ENCODE measurements at regions not wholly inside any gene's neighbourhood (a gene's known extent, or its start where the extent isn't known, plus 50 kb on each side); places are given as distances from the start of the nearest gene placed in this dataset.

- H3K36me3 Mint-ChIP-seq (ENCODE audit: insufficient read depth in 2 of 2) = no peaks in the 10 kb centered on the region
- H3K4me3 Mint-ChIP-seq = no peak overlapping the region
- H3K27me3 Mint-ChIP-seq (ENCODE audit: low read depth) = peaks cover 39% of the 10 kb centered on the region
- no peaks in the 10 kb centered on the region for H3K9me3 Mint-ChIP-seq
- ATAC-seq (replicated peaks in 1 of 2) (no peak), DNase-seq (no peak)
- no peaks in the 10 kb centered on the region for H3K4me1 Mint-ChIP-seq (ENCODE audit: low read depth)
- no peak overlapping the region for H3K27ac Mint-ChIP-seq
These were observed 112.5 kb upstream of the ZNF366 start for GRCh38 chr5:72619677-72620076.

GRCh38 chr5:72619251-72619650 lies 112.0 kb upstream of the ZNF366 start:
- no peak for DNase-seq
- Mint-ChIP-seq H3K4me3 (no peak overlapping the region), H3K27me3 (ENCODE audit: low read depth) (peaks cover 39% of the 10 kb centered on the region), H3K36me3 (ENCODE audit: insufficient read depth in 2 of 2) (no peaks in the 10 kb centered on the region), H3K27ac (no peak overlapping the region), H3K4me1 (ENCODE audit: low read depth) (no peaks in the 10 kb centered on the region), H3K9me3 (no peaks in the 10 kb centered on the region)
- ATAC-seq (replicated peaks in 1 of 2) = no peak

GRCh38 chr5:72618708-72619107 lies 111.5 kb upstream of the ZNF366 start:
- Mint-ChIP-seq H3K4me3 (no peak overlapping the region), H3K27ac (no peak overlapping the region), H3K4me1 (ENCODE audit: low read depth) (no peaks in the 10 kb centered on the region), H3K9me3 (no peaks in the 10 kb centered on the region), H3K36me3 (ENCODE audit: insufficient read depth in 2 of 2) (no peaks in the 10 kb centered on the region), H3K27me3 (ENCODE audit: low read depth) (peaks cover 41% of the 10 kb centered on the region)
- no peak for ATAC-seq (replicated peaks in 1 of 2)
- DNase-seq = no peak

GRCh38 chr5:72615061-72615460 lies 107.9 kb upstream of the ZNF366 start:
- no peak for DNase-seq
- peaks cover 44% of the 10 kb centered on the region for H3K27me3 Mint-ChIP-seq (ENCODE audit: low read depth)
- no peaks in the 10 kb centered on the region for H3K9me3 Mint-ChIP-seq
- peaks cover 5% of the 10 kb centered on the region for H3K4me1 Mint-ChIP-seq (ENCODE audit: low read depth)
- no peak for ATAC-seq (replicated peaks in 1 of 2)
- H3K27ac Mint-ChIP-seq = no peak overlapping the region
- no peaks in the 10 kb centered on the region for H3K36me3 Mint-ChIP-seq (ENCODE audit: insufficient read depth in 2 of 2)
- no peak overlapping the region for H3K4me3 Mint-ChIP-seq

- Mint-ChIP-seq H3K27me3 (ENCODE audit: low read depth) (peaks cover 36% of the 10 kb centered on the region), H3K4me3 (no peak overlapping the region), H3K9me3 (no peaks in the 10 kb centered on the region), H3K27ac (no peak overlapping the region), H3K36me3 (ENCODE audit: insufficient read depth in 2 of 2) (no peaks in the 10 kb centered on the region), H3K4me1 (ENCODE audit: low read depth) (peaks cover 5% of the 10 kb centered on the region)
- no peak for DNase-seq
- no peak for ATAC-seq (replicated peaks in 1 of 2)
These were observed 106.3 kb upstream of the ZNF366 start for GRCh38 chr5:72613515-72613914.

- H3K9me3 Mint-ChIP-seq = no peaks in the 10 kb centered on the region
- no peak for DNase-seq
- no peaks in the 10 kb centered on the region for H3K36me3 Mint-ChIP-seq (ENCODE audit: insufficient read depth in 2 of 2)
- peaks cover 5% of the 10 kb centered on the region for H3K4me1 Mint-ChIP-seq (ENCODE audit: low read depth)
- H3K27ac Mint-ChIP-seq = no peak overlapping the region
- peaks cover 36% of the 10 kb centered on the region for H3K27me3 Mint-ChIP-seq (ENCODE audit: low read depth)
- ATAC-seq (replicated peaks in 1 of 2) = no peak
- H3K4me3 Mint-ChIP-seq = no peak overlapping the region
These were observed 105.6 kb upstream of the ZNF366 start for GRCh38 chr5:72612810-72613209.

GRCh38 chr5:72611118-72611730 lies 104.0 kb upstream of the ZNF366 start:
- Mint-ChIP-seq H3K36me3 (ENCODE audit: insufficient read depth in 2 of 2) (no peaks in the 10 kb centered on the region), H3K9me3 (no peaks in the 10 kb centered on the region), H3K4me3 (no peak overlapping the region), H3K27me3 (ENCODE audit: low read depth) (peaks cover 22% of the 10 kb centered on the region), H3K4me1 (ENCODE audit: low read depth) (peaks cover 5% of the 10 kb centered on the region), H3K27ac (no peak overlapping the region)
- ATAC-seq (replicated peaks in 1 of 2) (peak; percentile 71 to 77), DNase-seq (peak; percentile 47 to 52)

- peaks cover 5% of the 10 kb centered on the region for H3K4me1 Mint-ChIP-seq (ENCODE audit: low read depth)
- H3K27me3 Mint-ChIP-seq (ENCODE audit: low read depth) = peaks cover 13% of the 10 kb centered on the region
- no peak for ATAC-seq (replicated peaks in 1 of 2)
- H3K27ac Mint-ChIP-seq = no peak overlapping the region
- H3K9me3 Mint-ChIP-seq = no peaks in the 10 kb centered on the region
- no peaks in the 10 kb centered on the region for H3K36me3 Mint-ChIP-seq (ENCODE audit: insufficient read depth in 2 of 2)
- DNase-seq = no peak
- no peak overlapping the region for H3K4me3 Mint-ChIP-seq
These were observed 101.7 kb upstream of the ZNF366 start for GRCh38 chr5:72608926-72609325.

- DNase-seq (no peak), ATAC-seq (replicated peaks in 1 of 2) (no peak)
- H3K27ac Mint-ChIP-seq = no peak overlapping the region
- peaks cover 5% of the 10 kb centered on the region for H3K4me1 Mint-ChIP-seq (ENCODE audit: low read depth)
- no peak overlapping the region for H3K4me3 Mint-ChIP-seq
- no peaks in the 10 kb centered on the region for H3K36me3 Mint-ChIP-seq (ENCODE audit: insufficient read depth in 2 of 2)
- H3K9me3 Mint-ChIP-seq = no peaks in the 10 kb centered on the region
- H3K27me3 Mint-ChIP-seq (ENCODE audit: low read depth) = peaks cover 13% of the 10 kb centered on the region
These were observed 101.1 kb upstream of the ZNF366 start for GRCh38 chr5:72608297-72608696.

- Mint-ChIP-seq H3K27me3 (ENCODE audit: low read depth) (peaks cover 13% of the 10 kb centered on the region), H3K36me3 (ENCODE audit: insufficient read depth in 2 of 2) (no peaks in the 10 kb centered on the region), H3K27ac (no peak overlapping the region), H3K4me1 (ENCODE audit: low read depth) (peaks cover 5% of the 10 kb centered on the region), H3K4me3 (no peak overlapping the region), H3K9me3 (no peaks in the 10 kb centered on the region)
- ATAC-seq (replicated peaks in 1 of 2) (no peak), DNase-seq (no peak)
These were observed 100.2 kb upstream of the ZNF366 start for GRCh38 chr5:72607381-72607780.

GRCh38 chr5:72606525-72606924 lies 99.3 kb upstream of the ZNF366 start:
- H3K4me3 Mint-ChIP-seq = no peak overlapping the region
- peaks cover 5% of the 10 kb centered on the region for H3K4me1 Mint-ChIP-seq (ENCODE audit: low read depth)
- H3K27me3 Mint-ChIP-seq (ENCODE audit: low read depth) = peaks cover 13% of the 10 kb centered on the region
- H3K36me3 Mint-ChIP-seq (ENCODE audit: insufficient read depth in 2 of 2) = no peaks in the 10 kb centered on the region
- no peak for ATAC-seq (replicated peaks in 1 of 2)
- H3K9me3 Mint-ChIP-seq = no peaks in the 10 kb centered on the region
- no peak for DNase-seq
- no peak overlapping the region for H3K27ac Mint-ChIP-seq

- Mint-ChIP-seq H3K27me3 (ENCODE audit: low read depth) (peaks cover 5% of the 10 kb centered on the region), H3K4me1 (ENCODE audit: low read depth) (no peaks in the 10 kb centered on the region), H3K9me3 (no peaks in the 10 kb centered on the region), H3K27ac (no peak overlapping the region), H3K36me3 (ENCODE audit: insufficient read depth in 2 of 2) (no peaks in the 10 kb centered on the region), H3K4me3 (no peak overlapping the region)
- no peak for ATAC-seq (replicated peaks in 1 of 2)
- no peak for DNase-seq
These were observed 98.4 kb upstream of the ZNF366 start for GRCh38 chr5:72605632-72606031.

- H3K27ac Mint-ChIP-seq = no peak overlapping the region
- H3K9me3 Mint-ChIP-seq = no peaks in the 10 kb centered on the region
- no peak overlapping the region for H3K4me3 Mint-ChIP-seq
- H3K36me3 Mint-ChIP-seq (ENCODE audit: insufficient read depth in 2 of 2) = no peaks in the 10 kb centered on the region
- H3K27me3 Mint-ChIP-seq (ENCODE audit: low read depth) = no peaks in the 10 kb centered on the region
- DNase-seq = no peak
- no peaks in the 10 kb centered on the region for H3K4me1 Mint-ChIP-seq (ENCODE audit: low read depth)
- no peak for ATAC-seq (replicated peaks in 1 of 2)
These were observed 97.6 kb upstream of the ZNF366 start for GRCh38 chr5:72604798-72605154.

GRCh38 chr5:72604111-72604797 lies 97.0 kb upstream of the ZNF366 start:
- Mint-ChIP-seq H3K4me3 (no peak overlapping the region), H3K9me3 (no peaks in the 10 kb centered on the region), H3K36me3 (ENCODE audit: insufficient read depth in 2 of 2) (no peaks in the 10 kb centered on the region), H3K4me1 (ENCODE audit: low read depth) (no peaks in the 10 kb centered on the region), H3K27me3 (ENCODE audit: low read depth) (no peaks in the 10 kb centered on the region), H3K27ac (no peak overlapping the region)
- DNase-seq (no peak), ATAC-seq (replicated peaks in 1 of 2) (no peak)
